Right ventricle myocardium inferior (tissue), 1 donor: ENCODE measurements at regions not wholly inside any gene's neighbourhood (a gene's known extent, or its start where the extent isn't known, plus 50 kb on each side); places are given as distances from the start of the nearest gene placed in this dataset.

Experiments used
- ATAC-seq: fragments of 200-7000 bp; cut with Tn5 transposase; one replicate; pipeline ENCODE4 v1.9.1; 2020; ENCODE audit warnings: mild to moderate bottlenecking, moderate library complexity
- DNase-seq: peaks from one replicate; pipeline ENCODE4 v3.0.0; 2021; ENCODE audit errors: missing footprints
- intact Hi-C: fragments of 100-400 bp; cut with DNase I; formaldehyde crosslinking; loops from one replicate; pipeline ENCODE4 v1.11.0; 2022
- donor health status: DM: no; HTN: yes; CAD: no; lungs with severe emphysema.

GRCh38 chr9:99556998-99557397 is 264.7 kb upstream of the NR4A3 start:
- no peak for ATAC-seq

GRCh38 chr9:99557816-99558215 is 263.9 kb upstream of the NR4A3 start:
- ATAC-seq = no peak
- no peak for DNase-seq
- intact Hi-C loops = no loop called here

More at GRCh38 chr9:99556998-99557397, 264.7 kb upstream of the NR4A3 start:
- intact Hi-C loops = no loop called here
- DNase-seq = no peak

- ATAC-seq = no peak
- no peak for DNase-seq
- intact Hi-C loops = loop anchor here (2.0 to 5.0 kb wide), 2 partner anchors 115 to 263 kb away; partner anchors contain the start of gene NR4A3
Observed at GRCh38 chr9:99559776-99560175, 261.9 kb upstream of the NR4A3 start.

- ATAC-seq = no peak
- intact Hi-C loops = loop anchor here (2.0 to 5.0 kb wide), 2 partner anchors 116 to 262 kb away; partner anchors contain the start of gene NR4A3
- no peak for DNase-seq
Observed at GRCh38 chr9:99560561-99560960, 261.1 kb upstream of the NR4A3 start.

DNA sequence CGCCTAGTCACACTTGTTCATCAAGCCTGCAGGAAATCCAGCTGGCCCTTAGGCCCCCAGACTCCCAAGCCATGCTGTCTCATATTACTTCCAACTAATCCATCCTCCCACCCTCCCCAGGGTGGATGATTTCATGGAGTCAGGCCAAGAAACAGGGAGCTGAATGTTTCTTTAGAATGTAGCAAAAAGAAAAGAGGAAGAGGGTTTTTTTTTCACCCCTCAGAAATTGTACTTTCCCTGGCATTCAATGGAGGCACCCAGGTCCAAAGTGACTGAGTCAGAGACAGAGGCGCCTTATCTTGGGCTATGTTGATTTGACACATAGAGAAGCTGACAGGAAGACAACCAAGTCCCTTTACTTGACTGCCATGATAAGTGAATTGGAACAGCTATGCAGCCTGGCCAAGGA is 260.2 kb upstream of the NR4A3 start:
- peak; percentile 95 for ATAC-seq
- intact Hi-C loops = loop anchor here (2.0 to 5.0 kb wide), 2 partner anchors 117 to 261 kb away; partner anchors contain the start of gene NR4A3
- DNase-seq = no peak

DNA sequence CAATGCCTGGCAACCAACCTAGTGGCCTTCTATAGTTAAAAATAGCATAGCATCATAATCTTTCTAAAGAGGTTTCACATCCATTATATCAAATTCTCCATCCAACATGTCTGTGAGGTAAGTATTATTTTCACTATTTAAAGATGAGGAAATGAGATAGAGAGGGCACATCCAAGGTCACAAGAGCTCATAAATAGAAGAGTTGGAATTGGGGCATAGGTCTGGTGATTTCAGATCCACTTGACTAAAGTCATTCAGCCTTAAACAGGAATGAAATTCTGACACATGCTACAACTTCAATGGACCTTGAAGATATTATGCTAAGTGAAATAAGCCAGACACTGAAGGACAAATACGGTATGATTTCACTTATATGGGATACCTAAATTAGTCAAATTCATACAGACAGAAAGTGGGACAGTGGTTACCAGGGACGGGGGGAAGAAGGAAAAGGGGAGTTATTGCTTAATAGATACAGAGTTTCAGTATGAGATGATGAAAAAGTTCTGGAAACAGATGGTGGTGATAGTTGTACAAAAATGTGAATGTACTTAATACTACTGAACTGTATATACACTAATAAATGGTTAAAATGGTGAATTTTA is 259.6 kb upstream of the NR4A3 start:
- DNase-seq = no peak
- intact Hi-C loops = loop anchor here (2.0 to 5.0 kb wide), 3 partner anchors 117 to 260 kb away; partner anchors contain the start of gene NR4A3
- peak; percentile 65 for ATAC-seq

GRCh38 chr9:99563364-99563763 is 258.3 kb upstream of the NR4A3 start:
- intact Hi-C loops = loop anchor here (2.0 to 5.0 kb wide), 2 partner anchors 205 to 259 kb away; partner anchors contain the start of gene NR4A3
- DNase-seq = no peak
- ATAC-seq = no peak

GRCh38 chr9:99565203-99565602 is 256.5 kb upstream of the NR4A3 start:
- intact Hi-C loops = no loop called here
- peak; percentile 70 for DNase-seq
- ATAC-seq = no peak

DNA sequence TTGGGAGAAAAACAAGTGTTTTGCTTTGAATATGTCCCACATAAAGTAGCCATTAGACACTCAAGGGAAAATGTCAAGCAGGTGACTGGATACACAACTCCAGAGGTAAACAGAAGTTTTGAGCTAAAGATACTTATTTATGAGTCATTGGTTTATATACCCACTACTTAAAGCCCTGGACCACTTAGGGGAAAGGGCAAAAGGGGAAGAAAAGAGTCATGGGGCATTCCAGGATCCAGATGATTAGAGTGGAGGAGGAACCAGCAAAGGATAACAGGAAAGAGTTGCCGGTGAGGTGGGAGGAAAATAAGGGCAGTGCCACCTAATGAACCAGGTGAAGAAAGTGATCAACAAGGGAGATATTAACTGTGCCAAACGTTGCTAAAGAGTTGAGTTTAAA is 254.2 kb upstream of the NR4A3 start:
- no peak for DNase-seq
- ATAC-seq = no peak
- intact Hi-C loops = no loop called here

DNA sequence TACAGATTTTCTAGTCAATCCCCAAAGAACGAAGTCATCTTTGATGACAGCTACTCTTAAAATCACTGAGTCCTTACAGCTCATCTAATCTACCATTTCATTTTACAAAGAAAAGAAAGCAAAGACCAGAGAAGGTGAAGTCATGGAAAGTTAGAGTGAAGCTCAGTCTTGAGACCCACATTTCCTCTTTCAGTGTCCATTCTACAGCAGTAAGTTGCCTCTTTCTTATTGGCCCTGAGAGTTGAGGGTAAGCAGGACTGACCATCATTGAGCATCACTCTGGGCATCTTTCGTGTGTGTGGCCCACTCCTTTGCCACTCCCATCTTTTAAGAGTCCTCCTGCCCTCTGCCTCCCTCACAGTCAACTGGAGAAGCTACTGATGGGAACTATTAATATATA is 251.8 kb upstream of the NR4A3 start:
- DNase-seq (no peak), ATAC-seq (no peak)
- intact Hi-C loops = no loop called here

GRCh38 chr9:99572567-99572966 is 249.1 kb upstream of the NR4A3 start:
- ATAC-seq (no peak), DNase-seq (no peak)
- intact Hi-C loops = no loop called here

- no peak for DNase-seq
- peak; percentile 60 for ATAC-seq
- intact Hi-C loops = no loop called here
Observed at GRCh38 chr9:99573085-99573484, 248.6 kb upstream of the NR4A3 start.

GRCh38 chr9:99573886-99574285 is 247.8 kb upstream of the NR4A3 start:
- DNase-seq = no peak
- ATAC-seq = no peak
- intact Hi-C loops = no loop called here

GRCh38 chr9:99576002-99576401 is 245.7 kb upstream of the NR4A3 start:
- no peak for DNase-seq
- ATAC-seq = no peak
- intact Hi-C loops = no loop called here

- intact Hi-C loops = no loop called here
- ATAC-seq = no peak
- no peak for DNase-seq
Observed at GRCh38 chr9:99576876-99577275, 244.8 kb upstream of the NR4A3 start.

DNA sequence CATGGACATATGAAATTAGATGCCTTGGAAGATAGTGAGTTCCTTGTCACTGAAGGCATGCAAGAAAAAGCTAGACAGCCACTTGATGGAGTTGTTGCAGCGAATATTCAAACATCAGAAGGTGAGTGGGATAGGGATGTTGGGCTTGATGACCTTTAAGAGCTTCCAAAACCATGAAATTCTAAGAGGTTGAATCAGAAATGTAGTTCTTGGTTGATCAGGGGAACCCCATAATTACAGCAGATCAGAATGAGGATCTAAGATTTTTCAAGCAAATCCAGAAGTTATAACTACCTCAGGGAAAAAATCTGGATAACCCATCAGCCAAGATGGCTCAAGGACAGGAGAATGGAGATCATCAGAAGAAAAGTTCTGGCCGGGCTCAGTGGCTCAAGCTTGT is 244.3 kb upstream of the NR4A3 start:
- no peak for ATAC-seq
- intact Hi-C loops = no loop called here
- DNase-seq = no peak

DNA sequence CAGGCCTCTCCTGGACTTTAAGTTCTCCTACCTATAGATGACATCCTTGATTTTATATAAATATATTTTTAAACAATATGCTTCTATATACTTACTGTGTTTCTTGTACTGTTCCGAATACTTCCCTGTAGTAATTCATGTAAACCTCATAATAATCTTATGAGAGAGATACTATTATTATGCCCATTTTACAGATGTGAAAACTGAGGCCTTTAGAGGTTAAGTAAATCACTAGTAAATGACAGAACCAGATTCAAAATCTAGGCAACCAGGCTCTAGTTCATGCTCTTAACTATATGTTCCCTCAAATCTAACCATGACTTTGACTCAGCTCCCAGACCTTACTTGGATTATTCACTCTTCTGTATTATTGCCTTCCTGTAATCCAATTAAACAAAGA is 243.0 kb upstream of the NR4A3 start:
- no peak for ATAC-seq
- intact Hi-C loops = no loop called here
- DNase-seq = no peak

GRCh38 chr9:99579964-99580363 is 241.7 kb upstream of the NR4A3 start:
- peak; percentile 39 for ATAC-seq
- no peak for DNase-seq
- intact Hi-C loops = no loop called here

DNA sequence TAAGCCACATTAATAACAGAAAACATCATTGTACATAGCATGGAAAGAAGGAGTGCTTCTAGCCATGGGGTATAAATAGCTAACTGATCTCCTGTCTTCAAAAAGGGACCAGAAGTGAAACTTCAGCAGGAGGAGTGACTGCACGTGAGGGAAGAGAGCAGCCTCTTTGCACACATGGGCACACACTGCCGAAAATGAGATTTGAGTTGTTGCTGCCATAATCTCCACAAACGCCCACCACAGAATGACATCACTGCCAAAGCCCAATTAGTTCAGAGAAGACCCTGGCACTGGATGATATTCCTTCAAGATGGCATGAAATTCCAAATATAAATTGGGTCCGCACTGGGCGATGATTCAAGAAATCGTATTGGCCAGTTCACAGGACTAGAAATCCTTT is 238.9 kb upstream of the NR4A3 start:
- intact Hi-C loops = no loop called here
- ATAC-seq (no peak), DNase-seq (no peak)

GRCh38 chr9:99588299-99588698 is 233.4 kb upstream of the NR4A3 start:
- ATAC-seq = no peak
- DNase-seq = no peak
- intact Hi-C loops = no loop called here

DNA sequence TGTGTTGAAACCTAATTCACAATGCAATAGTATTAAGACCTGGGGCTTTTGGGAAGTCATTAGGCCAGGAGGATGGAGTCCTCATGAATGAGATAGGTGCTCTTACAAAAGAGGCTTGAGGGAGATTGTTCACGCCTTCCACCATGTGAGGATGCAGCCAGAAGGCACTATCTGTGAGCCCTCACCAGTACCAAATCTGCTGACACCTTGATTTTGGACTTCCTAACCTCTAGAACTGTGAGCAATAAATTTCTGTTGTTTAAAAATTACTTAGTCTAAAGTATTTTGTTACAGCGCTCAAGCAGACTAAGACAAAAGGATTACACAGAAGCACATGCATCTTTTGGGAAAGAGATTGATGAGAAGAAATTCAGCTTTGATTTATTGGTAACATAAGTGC is 232.9 kb upstream of the NR4A3 start:
- DNase-seq (no peak), ATAC-seq (no peak)
- intact Hi-C loops = no loop called here
